SK-N-SH treated with all-trans-retinoic acid at 6 μM for 48 hours (cell line): ENCODE measurements at regions not wholly inside any gene's neighbourhood (a gene's known extent, or its start where the extent isn't known, plus 50 kb on each side); places are given as distances from the start of the nearest gene placed in this dataset.
A peak's percentile ranks its signal among the peaks of the same experiment; 100 is the strongest.

Experiments used
- ATAC-seq: fragments of 200-7000 bp; cut with Tn5 transposase; 3 replicates; pipeline ENCODE4 v1.9.1; 2020; ENCODE audit warnings: mild to moderate bottlenecking, moderate library complexity
- ARNTL ChIP-seq: fragments of 450-650 bp; formaldehyde crosslinking; IDR thresholded peaks from 2 replicates; pipeline ENCODE4 v1.5.0; 2020; ENCODE audit warnings: low read depth, mild to moderate bottlenecking, moderate library complexity, borderline replicate concordance
- BACH2 ChIP-seq: fragments of 250-450 bp; sonication (Bioruptor Pico); IDR thresholded peaks from 2 replicates; pipeline ENCODE4 v1.9.0; 2021; ENCODE audit warnings: mild to moderate bottlenecking, borderline replicate concordance
- CREB5 ChIP-seq: fragments of 250-450 bp; sonication (Bioruptor Pico); IDR thresholded peaks from 2 replicates; pipeline ENCODE4 v1.5.1; 2020; ENCODE audit warnings: low read depth, mild to moderate bottlenecking, moderate library complexity
- CSRNP3 ChIP-seq: fragments of 250-450 bp; sonication (Bioruptor Pico); IDR thresholded peaks from 2 replicates; pipeline ENCODE4 v1.5.1; 2021; ENCODE audit warnings: mild to moderate bottlenecking, moderate library complexity
- ESRRG ChIP-seq: fragments of 250-450 bp; sonication (Bioruptor Pico); IDR thresholded peaks from 2 replicates; pipeline ENCODE4 v1.6.1; 2021; ENCODE audit warnings: mild to moderate bottlenecking
- GLIS3 ChIP-seq: fragments of 250-450 bp; sonication (Bioruptor Pico); IDR thresholded peaks from 2 replicates; pipeline ENCODE4 v1.5.0; 2020; ENCODE audit warnings: mild to moderate bottlenecking, moderate library complexity
- ISL1 ChIP-seq: fragments of 250-450 bp; sonication (Bioruptor Pico); IDR thresholded peaks from 2 replicates; pipeline ENCODE4 v2.1.2; 2022; ENCODE audit warnings: mild to moderate bottlenecking, moderate library complexity
- OSR1 ChIP-seq: fragments of 250-450 bp; sonication (Bioruptor Pico); IDR thresholded peaks from 2 replicates; pipeline ENCODE4 v1.8.0; 2022; ENCODE audit warnings: moderate library complexity, mild to moderate bottlenecking, inconsistent platforms
- PATZ1 ChIP-seq: fragments of 250-450 bp; sonication (Bioruptor Pico); IDR thresholded peaks from 2 replicates; pipeline ENCODE4 v1.8.0; 2020; ENCODE audit warnings: mild to moderate bottlenecking, moderate library complexity, borderline replicate concordance
- PPARA ChIP-seq: fragments of 250-450 bp; sonication (Bioruptor Pico); IDR thresholded peaks from 2 replicates; pipeline ENCODE4 v1.5.0; 2020; ENCODE audit warnings: mild to moderate bottlenecking, borderline replicate concordance
- RARB ChIP-seq: fragments of 250-450 bp; sonication (Bioruptor Pico); IDR thresholded peaks from 2 replicates; pipeline ENCODE4 v1.8.0; 2021; ENCODE audit warnings: mild to moderate bottlenecking, moderate library complexity
- SNAI2 ChIP-seq: fragments of 250-450 bp; sonication (Bioruptor Pico); IDR thresholded peaks from 2 replicates; pipeline ENCODE4 v1.5.0; 2020; ENCODE audit warnings: mild to moderate bottlenecking, moderate library complexity
- TCF4 ChIP-seq: fragments of 250-450 bp; sonication (Bioruptor Pico); IDR thresholded peaks from 2 replicates; pipeline ENCODE4 v1.8.0; 2021; ENCODE audit warnings: mild to moderate bottlenecking, moderate library complexity, borderline replicate concordance
- TOX ChIP-seq: fragments of 250-450 bp; sonication (Bioruptor Pico); IDR thresholded peaks from 2 replicates; pipeline ENCODE4 v1.8.0; 2021; ENCODE audit warnings: mild to moderate bottlenecking, moderate library complexity, borderline replicate concordance
- TSHZ2 ChIP-seq: fragments of 250-450 bp; sonication (Bioruptor Pico); IDR thresholded peaks from 2 replicates; pipeline ENCODE4 v1.5.0; 2020; ENCODE audit warnings: mild to moderate bottlenecking, moderate library complexity
- ZC3H10 ChIP-seq: fragments of 250-450 bp; sonication (Bioruptor Pico); IDR thresholded peaks from 2 replicates; pipeline ENCODE4 v1.5.1; 2021; ENCODE audit warnings: mild to moderate bottlenecking, moderate library complexity
- ZFP3 ChIP-seq: fragments of 250-450 bp; sonication (Bioruptor Pico); IDR thresholded peaks from 2 replicates; pipeline ENCODE4 v1.5.0; 2020; ENCODE audit warnings: mild to moderate bottlenecking, moderate library complexity
- ZFP30 ChIP-seq: fragments of 450-650 bp; formaldehyde crosslinking; IDR thresholded peaks from 2 replicates; pipeline ENCODE4 v1.5.0; 2022; ENCODE audit warnings: mild to moderate bottlenecking, moderate library complexity
- ZNF565 ChIP-seq: fragments of 450-650 bp; formaldehyde crosslinking; conservative IDR thresholded peaks from 2 replicates; pipeline ENCODE4 v1.5.0; 2020; ENCODE audit warnings: low read depth, mild to moderate bottlenecking, moderate library complexity
- ZNF70 ChIP-seq: fragments of 450-650 bp; formaldehyde crosslinking; IDR thresholded peaks from 2 replicates; pipeline ENCODE4 v1.5.0; 2020; ENCODE audit warnings: mild to moderate bottlenecking, moderate library complexity
- ZNF8 ChIP-seq: fragments of 450-650 bp; formaldehyde crosslinking; IDR thresholded peaks from 2 replicates; pipeline ENCODE4 v1.5.0; 2020; ENCODE audit warnings: mild to moderate bottlenecking, moderate library complexity

GRCh38 chr12:34348836-34349672 lies 326.8 kb downstream of the ALG10 start:
- peak; percentile 39 for ATAC-seq
- TF ChIP-seq SNAI2, result no peak
- no peak for TF ChIP-seq ISL1 (CRISPR knock-in tag)
- no peak for TF ChIP-seq PPARA (CRISPR knock-in tag)
- no peak for TF ChIP-seq TSHZ2
- no peak for TF ChIP-seq ZFP3 (CRISPR knock-in tag)
- no peak for TF ChIP-seq ZNF8
- no peak for TF ChIP-seq TOX (CRISPR knock-in tag)
- no peak for TF ChIP-seq ZC3H10 (CRISPR knock-in tag)
- TF ChIP-seq OSR1 (CRISPR knock-in tag), result no peak
- no peak for TF ChIP-seq CSRNP3 (CRISPR knock-in tag)
- no peak for TF ChIP-seq ARNTL (CRISPR knock-in tag)
- TF ChIP-seq GLIS3, result no peak
- no peak for TF ChIP-seq ZFP30
- TF ChIP-seq RARB (CRISPR knock-in tag), result no peak
- TF ChIP-seq BACH2, result no peak
- TF ChIP-seq CREB5 (CRISPR knock-in tag), result no peak
- TF ChIP-seq ZNF70 (CRISPR knock-in tag), result no peak
- TF ChIP-seq PATZ1, result no peak
- TF ChIP-seq ESRRG (CRISPR knock-in tag), result no peak

GRCh38 chr12:34349673-34349961 lies 327.3 kb downstream of the ALG10 start:
- no peak for TF ChIP-seq BACH2
- TF ChIP-seq ISL1 (CRISPR knock-in tag), result no peak
- TF ChIP-seq CREB5 (CRISPR knock-in tag), result no peak
- no peak for TF ChIP-seq ZC3H10 (CRISPR knock-in tag)
- no peak for ATAC-seq

GRCh38 chr12:34350092-34351041 lies 328.1 kb downstream of the ALG10 start:
- ATAC-seq, result no peak
- TF ChIP-seq TOX (CRISPR knock-in tag) (no peak), ZFP3 (CRISPR knock-in tag) (no peak), ARNTL (CRISPR knock-in tag) (no peak), CSRNP3 (CRISPR knock-in tag) (no peak), ZNF8 (no peak), ISL1 (CRISPR knock-in tag) (no peak), RARB (CRISPR knock-in tag) (no peak), ZFP30 (no peak), OSR1 (CRISPR knock-in tag) (no peak), ESRRG (CRISPR knock-in tag) (no peak), CREB5 (CRISPR knock-in tag) (no peak), TCF4 (CRISPR knock-in tag) (no peak), BACH2 (no peak), SNAI2 (no peak), ZNF565 (CRISPR knock-in tag) (no peak)
